Cardiac muscle cell (in vitro differentiated cells and primary cell): ENCODE measurements at regions not wholly inside any gene's neighbourhood (a gene's known extent, or its start where the extent isn't known, plus 50 kb on each side); places are given as distances from the start of the nearest gene placed in this dataset.

Experiments
- DNase-seq, 2 donors: peaks; one replicate each; pipeline versions ENCODE4 v3.0.0 to v3.0.0-alpha.2; 2010 to 2017; ENCODE audit warnings: low read depth in 1 of 2, low spot score in 1 of 2
- H3K27ac ChIP-seq: fragments of 200-600 bp; sonication (generic); 2 replicates; pipeline ENCODE4 v1.5.1; 2016
- H3K27me3 ChIP-seq: fragments of 200-600 bp; sonication (generic); 2 replicates; pipeline ENCODE4 v1.6.0; 2016; ENCODE audit warnings: control low read depth
- H3K36me3 ChIP-seq: fragments of 200-600 bp; sonication (generic); 2 replicates; pipeline ENCODE4 v1.5.1; 2016; ENCODE audit warnings: control low read depth
- H3K4me1 ChIP-seq: fragments of 200-600 bp; sonication (generic); 2 replicates; pipeline ENCODE4 v1.8.1; 2017; ENCODE audit warnings: low read depth, mild to moderate bottlenecking, mixed run types
- H3K4me3 ChIP-seq: fragments of 200-600 bp; sonication (generic); 2 replicates; pipeline ENCODE4 v1.5.1; 2016; ENCODE audit warnings: mild to moderate bottlenecking
- H3K9me3 ChIP-seq: fragments of 200-600 bp; sonication (generic); 2 replicates; pipeline ENCODE4 v1.5.1; 2017; ENCODE audit warnings: low read depth, mild to moderate bottlenecking, control low read depth
- CTCF ChIP-seq: IDR thresholded peaks from 2 replicates; pipeline ENCODE4 v1.5.1; 2012; ENCODE audit warnings: low read depth, mild to moderate bottlenecking, low read length

- Histone ChIP-seq H3K27ac (no peak overlapping the region), H3K4me3 (no peak overlapping the region), H3K27me3 (no peaks in the 10 kb centered on the region), H3K4me1 (peaks cover 3% of the 10 kb centered on the region), H3K9me3 (no peaks in the 10 kb centered on the region), H3K36me3 (no peaks in the 10 kb centered on the region)
- TF ChIP-seq CTCF: no peak
- DNase-seq: no peak
Observed at GRCh38 chr6:115773741-115774140, 286.9 kb downstream of the FRK start.

- no peak for DNase-seq
- peaks cover 3% of the 10 kb centered on the region for H3K4me1 ChIP-seq
- H3K27ac ChIP-seq: no peak overlapping the region
- no peak overlapping the region for H3K4me3 ChIP-seq
- H3K36me3 ChIP-seq: no peaks in the 10 kb centered on the region
- H3K9me3 ChIP-seq: no peaks in the 10 kb centered on the region
- H3K27me3 ChIP-seq: no peaks in the 10 kb centered on the region
- TF ChIP-seq CTCF: no peak
Observed at GRCh38 chr6:115770851-115771250, 289.8 kb downstream of the FRK start.

GRCh38 chr6:115768500-115768899 lies 292.2 kb downstream of the FRK start:
- H3K9me3 ChIP-seq: no peaks in the 10 kb centered on the region
- H3K27me3 ChIP-seq: no peaks in the 10 kb centered on the region
- no peak for TF ChIP-seq CTCF
- H3K36me3 ChIP-seq: no peaks in the 10 kb centered on the region
- no peak overlapping the region for H3K27ac ChIP-seq
- DNase-seq: no peak
- H3K4me1 ChIP-seq: peaks cover 3% of the 10 kb centered on the region
- H3K4me3 ChIP-seq: no peak overlapping the region

- DNase-seq: peak in 1 of 2 donors; percentile 1
- H3K9me3 ChIP-seq: no peaks in the 10 kb centered on the region
Observed at GRCh38 chr6:115767931-115768330, 292.8 kb downstream of the FRK start.

GRCh38 chr6:115766745-115767462 lies 293.8 kb downstream of the FRK start:
- Histone ChIP-seq H3K36me3 (no peaks in the 10 kb centered on the region), H3K4me3 (no peak overlapping the region), H3K4me1 (no peaks in the 10 kb centered on the region), H3K9me3 (no peaks in the 10 kb centered on the region), H3K27ac (no peak overlapping the region), H3K27me3 (no peaks in the 10 kb centered on the region)
- no peak for TF ChIP-seq CTCF
- no peak for DNase-seq

More at GRCh38 chr6:115767931-115768330, 292.8 kb downstream of the FRK start:
- H3K36me3 ChIP-seq: no peaks in the 10 kb centered on the region
- no peak for TF ChIP-seq CTCF
- H3K27ac ChIP-seq: no peak overlapping the region
- H3K27me3 ChIP-seq: no peaks in the 10 kb centered on the region
- no peaks in the 10 kb centered on the region for H3K4me1 ChIP-seq
- no peak overlapping the region for H3K4me3 ChIP-seq
